Islet precursor cell (in vitro differentiated cells): ENCODE measurements at regions not wholly inside any gene's neighbourhood (a gene's known extent, or its start where the extent isn't known, plus 50 kb on each side); places are given as distances from the start of the nearest gene placed in this dataset.

Source experiments
- DNase-seq: peaks from one replicate; pipeline ENCODE4 v3.0.0-alpha.2; 2018

GRCh38 chr2:6760132-6760531 is 105.6 kb downstream of the CMPK2 start:
- no peak for DNase-seq

GRCh38 chr2:6764968-6765723 is 100.6 kb downstream of the CMPK2 start:
- DNase-seq = no peak

- no peak for DNase-seq
Observed at GRCh38 chr2:6769346-6769745, 96.4 kb downstream of the CMPK2 start.

- no peak for DNase-seq
Observed at GRCh38 chr2:6770006-6770405, 95.7 kb downstream of the CMPK2 start.

- DNase-seq = peak; percentile 87
Observed at GRCh38 chr2:6771634-6772611, 93.8 kb downstream of the CMPK2 start.

- DNase-seq = peak; percentile 87
Observed at GRCh38 chr2:6773007-6773693, 92.6 kb downstream of the CMPK2 start.

- DNase-seq = no peak
Observed at GRCh38 chr2:6773694-6774044, 92.0 kb downstream of the CMPK2 start.

GRCh38 chr2:6776125-6776524 is 89.6 kb downstream of the CMPK2 start:
- DNase-seq = no peak

GRCh38 chr2:6777626-6778025 is 88.1 kb downstream of the CMPK2 start:
- DNase-seq = no peak

- DNase-seq = no peak
Observed at GRCh38 chr2:6780765-6781274, 84.9 kb downstream of the CMPK2 start.

- DNase-seq = peak; percentile 24
Observed at GRCh38 chr2:6782517-6783237, 83.0 kb downstream of the CMPK2 start.

- peak; percentile 25 for DNase-seq
Observed at GRCh38 chr2:6783238-6783614, 82.5 kb downstream of the CMPK2 start.

GRCh38 chr2:6784291-6784690 is 81.4 kb downstream of the CMPK2 start:
- DNase-seq = no peak

GRCh38 chr2:6785493-6785892 is 80.2 kb downstream of the CMPK2 start:
- DNase-seq = peak; percentile 28

GRCh38 chr2:6787376-6787775 is 78.3 kb downstream of the CMPK2 start:
- DNase-seq = peak; percentile 15

- peak; percentile 14 for DNase-seq
Observed at GRCh38 chr2:6788614-6789013, 77.1 kb downstream of the CMPK2 start.

- DNase-seq = peak; percentile 7
Observed at GRCh38 chr2:6789559-6790138, 76.1 kb downstream of the CMPK2 start.

- DNase-seq = peak; percentile 56
Observed at GRCh38 chr2:6791682-6792081, 74.0 kb downstream of the CMPK2 start.

- DNase-seq = peak; percentile 19
Observed at GRCh38 chr2:6792883-6793282, 72.8 kb downstream of the CMPK2 start.

GRCh38 chr2:6793371-6793770 is 72.3 kb downstream of the CMPK2 start:
- DNase-seq = peak; percentile 45

GRCh38 chr2:6793913-6794312 is 71.8 kb downstream of the CMPK2 start:
- peak; percentile 36 for DNase-seq

GRCh38 chr2:6794448-6794847 is 71.3 kb downstream of the CMPK2 start:
- DNase-seq = peak; percentile 34
